ENCODE measurements at regions not wholly inside any gene's neighbourhood (a gene's known extent, or its start where the extent isn't known, plus 50 kb on each side); places are given as distances from the start of the nearest gene placed in this dataset.

GRCh38 chr18:73079920-73080319, 212.1 kb upstream of the NETO1 start:
- Histone ChIP-seq H3K4me3 (ENCODE audit: insufficient read depth, low read length) (no peak overlapping the region), H3K9me3 (ENCODE audit: low read depth, low read length) (peaks cover 6% of the 10 kb centered on the region), H3K27me3 (ENCODE audit: insufficient read depth, low read length) (no peaks in the 10 kb centered on the region), H4K20me1 (ENCODE audit: insufficient read depth, low read length) (no peaks in the 10 kb centered on the region), H3K79me2 (ENCODE audit: insufficient read depth, low read length) (no peaks in the 10 kb centered on the region), H3K4me1 (ENCODE audit: insufficient read depth, low read length) (no peaks in the 10 kb centered on the region), H3K4me2 (ENCODE audit: insufficient read depth, low read length) (no peak overlapping the region), H3K27ac (ENCODE audit: low read depth, low read length) (no peak overlapping the region), H3K36me3 (ENCODE audit: insufficient read depth, low read length) (no peaks in the 10 kb centered on the region), H2AFZ (ENCODE audit: low read length) (no peak overlapping the region)
- no peak for TF ChIP-seq CTCF (IDR thresholded peaks at IDR 0.05; ENCODE audit: extremely low read depth, low read depth, low read length)
- DNase-seq (ENCODE audit: insufficient read length, low spot score, missing footprints) = no peak

DNA sequence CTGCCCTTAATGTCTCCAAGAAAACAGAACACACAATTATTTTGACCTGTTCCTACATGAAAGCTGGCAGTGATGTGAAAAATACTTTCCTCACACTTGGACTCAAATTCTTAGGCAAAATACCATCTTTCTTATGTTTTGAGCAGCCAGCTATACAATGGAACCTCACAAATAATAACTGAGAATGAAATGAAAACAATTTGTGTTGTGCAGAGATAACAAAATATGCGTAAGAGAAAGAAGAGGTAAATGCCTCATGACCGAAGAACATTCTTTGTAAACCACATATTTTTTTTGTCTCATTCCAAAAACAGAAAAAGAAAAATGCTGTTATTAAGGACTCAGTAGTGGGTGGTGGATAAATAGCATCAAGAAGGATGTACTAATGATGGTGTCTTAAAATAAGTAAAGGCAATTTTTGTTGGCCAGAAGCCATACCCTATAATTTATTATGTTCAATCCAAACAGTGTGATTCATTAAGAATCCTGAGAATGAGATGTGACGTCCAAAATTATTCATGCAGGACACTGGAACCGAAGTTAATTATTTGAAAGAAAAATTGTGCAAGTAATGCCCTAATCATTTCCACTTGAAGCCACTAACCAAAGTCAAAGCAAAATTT, 193.0 kb upstream of the NETO1 start:
- no peaks in the 10 kb centered on the region for H3K36me3 ChIP-seq (ENCODE audit: insufficient read depth, low read length)
- no peaks in the 10 kb centered on the region for H4K20me1 ChIP-seq (ENCODE audit: insufficient read depth, low read length)
- no peaks in the 10 kb centered on the region for H3K4me1 ChIP-seq (ENCODE audit: insufficient read depth, low read length)
- no peak overlapping the region for H3K4me2 ChIP-seq (ENCODE audit: insufficient read depth, low read length)
- H3K27me3 ChIP-seq (ENCODE audit: insufficient read depth, low read length) = no peaks in the 10 kb centered on the region
- no peak for DNase-seq (ENCODE audit: insufficient read length, low spot score, missing footprints)
- TF ChIP-seq CTCF (IDR thresholded peaks at IDR 0.05; ENCODE audit: extremely low read depth, low read depth, low read length) = no peak
- H3K27ac ChIP-seq (ENCODE audit: low read depth, low read length) = no peak overlapping the region
- no peaks in the 10 kb centered on the region for H3K79me2 ChIP-seq (ENCODE audit: insufficient read depth, low read length)
- peaks cover 3% of the 10 kb centered on the region for H3K9me3 ChIP-seq (ENCODE audit: low read depth, low read length)
- H2AFZ ChIP-seq (ENCODE audit: low read length) = no peak overlapping the region
- H3K4me3 ChIP-seq (ENCODE audit: insufficient read depth, low read length) = no peak overlapping the region

DNA sequence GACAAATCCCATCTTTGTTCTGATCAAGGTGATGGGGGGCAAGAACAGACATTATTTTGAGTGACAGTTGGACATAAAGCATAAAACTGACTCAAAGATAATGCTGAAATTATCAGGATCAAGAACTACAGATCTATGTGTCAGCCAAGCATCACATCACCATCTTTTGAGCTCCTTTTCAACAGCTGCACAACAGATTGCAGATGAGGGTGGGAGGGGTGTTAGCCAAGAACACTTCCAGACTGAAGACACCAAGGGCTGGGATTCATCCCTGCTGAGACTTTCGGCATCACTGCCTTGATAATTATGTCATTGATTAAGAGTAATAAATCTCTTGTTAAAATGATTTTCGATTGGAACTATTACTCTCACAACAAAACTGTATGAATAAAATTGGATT, 191.5 kb upstream of the NETO1 start:
- DNase-seq (ENCODE audit: insufficient read length, low spot score, missing footprints) = no peak
- no peaks in the 10 kb centered on the region for H3K36me3 ChIP-seq (ENCODE audit: insufficient read depth, low read length)
- TF ChIP-seq CTCF (IDR thresholded peaks at IDR 0.05; ENCODE audit: extremely low read depth, low read depth, low read length) = no peak
- H2AFZ ChIP-seq (ENCODE audit: low read length) = no peak overlapping the region
- H3K4me3 ChIP-seq (ENCODE audit: insufficient read depth, low read length) = no peak overlapping the region
- H3K79me2 ChIP-seq (ENCODE audit: insufficient read depth, low read length) = no peaks in the 10 kb centered on the region
- H3K4me2 ChIP-seq (ENCODE audit: insufficient read depth, low read length) = no peak overlapping the region
- H3K27ac ChIP-seq (ENCODE audit: low read depth, low read length) = no peak overlapping the region
- H3K4me1 ChIP-seq (ENCODE audit: insufficient read depth, low read length) = no peaks in the 10 kb centered on the region
- peaks cover 3% of the 10 kb centered on the region for H3K9me3 ChIP-seq (ENCODE audit: low read depth, low read length)
- H4K20me1 ChIP-seq (ENCODE audit: insufficient read depth, low read length) = no peaks in the 10 kb centered on the region
- no peaks in the 10 kb centered on the region for H3K27me3 ChIP-seq (ENCODE audit: insufficient read depth, low read length)

DNA sequence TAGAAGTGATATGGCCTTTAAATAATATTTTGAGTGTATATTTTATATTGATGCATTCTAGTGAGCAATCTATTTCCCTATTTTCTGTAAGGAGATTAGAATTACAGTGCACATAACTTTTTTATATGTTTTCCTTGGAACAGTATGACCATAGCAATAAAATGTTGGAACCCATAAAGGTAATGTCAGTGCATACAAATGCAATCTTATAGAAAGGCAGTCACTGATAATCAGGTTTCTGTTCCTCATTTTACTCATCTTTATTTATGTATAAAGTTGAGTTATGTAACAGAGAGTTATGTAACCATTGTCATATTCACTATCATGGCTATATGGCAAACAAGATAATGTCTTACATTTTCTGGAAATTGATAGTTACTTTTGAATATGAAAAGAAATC, 179.9 kb upstream of the NETO1 start:
- Histone ChIP-seq H3K27me3 (ENCODE audit: insufficient read depth, low read length) (no peaks in the 10 kb centered on the region), H3K27ac (ENCODE audit: low read depth, low read length) (no peak overlapping the region), H3K4me3 (ENCODE audit: insufficient read depth, low read length) (no peak overlapping the region), H4K20me1 (ENCODE audit: insufficient read depth, low read length) (no peaks in the 10 kb centered on the region), H3K9me3 (ENCODE audit: low read depth, low read length) (peaks cover 3% of the 10 kb centered on the region), H3K36me3 (ENCODE audit: insufficient read depth, low read length) (no peaks in the 10 kb centered on the region), H2AFZ (ENCODE audit: low read length) (no peak overlapping the region), H3K4me1 (ENCODE audit: insufficient read depth, low read length) (no peaks in the 10 kb centered on the region), H3K79me2 (ENCODE audit: insufficient read depth, low read length) (no peaks in the 10 kb centered on the region), H3K4me2 (ENCODE audit: insufficient read depth, low read length) (no peak overlapping the region)
- no peak for DNase-seq (ENCODE audit: insufficient read length, low spot score, missing footprints)
- no peak for TF ChIP-seq CTCF (IDR thresholded peaks at IDR 0.05; ENCODE audit: extremely low read depth, low read depth, low read length)

All from osteoblast (primary cell).